ENCODE measurements at regions not wholly inside any gene's neighbourhood (a gene's known extent, or its start where the extent isn't known, plus 50 kb on each side); places are given as distances from the start of the nearest gene placed in this dataset.

DNA sequence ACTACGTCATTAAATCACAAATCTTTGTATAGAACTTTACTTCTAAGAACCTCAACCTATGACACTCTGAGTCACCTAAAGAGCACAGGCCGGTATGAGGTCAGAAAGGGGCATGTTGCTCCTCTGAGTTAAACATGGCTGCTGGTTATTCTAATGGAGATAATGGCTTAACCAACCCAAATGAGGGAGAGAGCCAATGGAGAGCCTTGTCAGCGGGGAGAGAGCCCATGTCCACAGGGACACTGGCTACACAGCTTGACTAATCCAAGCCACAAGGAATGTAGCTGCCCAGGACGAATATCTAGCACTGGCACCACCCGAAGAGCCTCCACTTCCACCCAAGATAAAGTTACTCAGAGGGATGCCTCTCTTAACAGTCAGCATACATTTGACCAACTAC lies 77.0 kb upstream of the STAC start:
- intact Hi-C loops (cut with DNase I; ENCODE audit: low total_unique reads) = no loop called here
- no peak overlapping the region for H3K4me3 ChIP-seq
- no peaks in the 10 kb centered on the region for H3K4me1 ChIP-seq
- no peak overlapping the region for H3K27ac ChIP-seq
- H3K9me3 ChIP-seq = no peaks in the 10 kb centered on the region
- DNase-seq = no peak
- 59 to 88% methylated on average over 1 to 5 of the region's 5 CpGs for WGBS, 2 donors (ENCODE audit: low coverage in 1 of 2)
- in situ Hi-C loops (cut with MboI; ENCODE audit: low pct_ligation_motif_present in 1 of 4, low pct_unique_long_range_greater_than_20kb in 1 of 4, low sequenced_read_pairs in 3 of 4) = no loop called here
- H3K27me3 ChIP-seq = no peaks in the 10 kb centered on the region
- no peaks in the 10 kb centered on the region for H3K36me3 ChIP-seq
- TF ChIP-seq CTCF (IDR thresholded peaks at IDR 0.05) = no peak
- no peak for TF ChIP-seq EP300 (IDR thresholded peaks at IDR 0.05; ENCODE audit: low read depth)
- no peak for TF ChIP-seq POLR2A (IDR thresholded peaks at IDR 0.05)
- TF ChIP-seq POLR2AphosphoS5 (IDR thresholded peaks at IDR 0.05) = no peak

DNA sequence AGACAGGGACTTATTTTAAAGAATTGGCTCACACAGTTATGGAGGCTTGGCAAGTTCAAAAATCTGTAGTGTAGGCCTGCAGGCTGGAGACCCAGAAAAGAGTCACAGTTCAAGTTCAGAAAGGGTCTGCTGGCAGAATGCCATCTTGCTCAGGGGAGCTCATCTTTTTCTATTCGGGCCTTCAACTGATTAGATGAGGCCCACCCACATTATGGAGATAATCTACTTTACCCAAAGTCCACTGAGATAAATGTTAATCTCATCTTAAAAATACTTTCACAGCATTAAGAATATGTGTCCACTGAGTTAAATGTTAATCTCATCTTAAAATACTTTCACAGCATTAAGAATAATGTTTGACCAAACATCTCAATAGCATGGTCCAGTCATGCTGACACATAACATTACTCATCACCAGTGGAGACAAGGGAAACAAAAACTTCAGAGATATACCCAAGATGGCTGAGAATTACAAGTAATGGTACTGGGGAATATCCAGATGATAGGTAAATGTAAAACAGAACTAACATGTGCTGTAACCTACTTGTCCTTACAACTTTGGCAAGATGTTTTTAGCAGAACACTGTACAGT lies 74.3 kb upstream of the STAC start:
- H3K27ac ChIP-seq = no peak overlapping the region
- WGBS, 2 donors (ENCODE audit: low coverage in 1 of 2) = 82 to 86% methylated on average over 1 of the region's 1 CpG
- H3K36me3 ChIP-seq = no peaks in the 10 kb centered on the region
- intact Hi-C loops (cut with DNase I; ENCODE audit: low total_unique reads) = no loop called here
- H3K4me3 ChIP-seq = no peak overlapping the region
- no peaks in the 10 kb centered on the region for H3K4me1 ChIP-seq
- in situ Hi-C loops (cut with MboI; ENCODE audit: low pct_ligation_motif_present in 1 of 4, low pct_unique_long_range_greater_than_20kb in 1 of 4, low sequenced_read_pairs in 3 of 4) = no loop called here
- no peaks in the 10 kb centered on the region for H3K27me3 ChIP-seq
- no peak for TF ChIP-seq POLR2AphosphoS5 (IDR thresholded peaks at IDR 0.05)
- no peak for TF ChIP-seq CTCF (IDR thresholded peaks at IDR 0.05)
- no peak for TF ChIP-seq EP300 (IDR thresholded peaks at IDR 0.05; ENCODE audit: low read depth)
- no peak for TF ChIP-seq POLR2A (IDR thresholded peaks at IDR 0.05)
- no peaks in the 10 kb centered on the region for H3K9me3 ChIP-seq
- no peak for DNase-seq

DNA sequence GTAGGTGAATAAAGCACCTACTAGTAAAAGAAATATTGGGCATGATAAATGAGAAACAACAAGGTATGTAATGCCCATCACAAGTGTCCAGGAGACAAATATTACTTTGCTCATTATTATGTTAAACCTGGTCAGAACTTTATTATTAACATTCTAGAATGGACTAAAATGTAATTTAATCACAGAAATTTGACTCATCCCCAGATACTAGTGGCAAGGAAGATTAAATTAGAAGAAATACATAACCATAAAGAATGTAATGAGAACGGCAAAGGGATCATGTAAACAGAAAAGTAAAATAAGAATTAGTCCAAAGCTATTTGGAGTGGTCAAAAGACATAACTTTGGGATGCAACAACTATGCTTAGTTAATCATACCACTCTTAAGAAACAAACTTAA lies 71.2 kb upstream of the STAC start:
- no peak for DNase-seq
- no peaks in the 10 kb centered on the region for H3K9me3 ChIP-seq
- no peaks in the 10 kb centered on the region for H3K27me3 ChIP-seq
- intact Hi-C loops (cut with DNase I; ENCODE audit: low total_unique reads) (no loop called here), in situ Hi-C loops (cut with MboI; ENCODE audit: low pct_ligation_motif_present in 1 of 4, low pct_unique_long_range_greater_than_20kb in 1 of 4, low sequenced_read_pairs in 3 of 4) (no loop called here)
- H3K4me3 ChIP-seq = no peak overlapping the region
- no peaks in the 10 kb centered on the region for H3K36me3 ChIP-seq
- WGBS, 2 donors (ENCODE audit: low coverage in 1 of 2) = 50 to 65% methylated on average over 1 of the region's 1 CpG
- H3K4me1 ChIP-seq = no peaks in the 10 kb centered on the region
- TF ChIP-seq POLR2AphosphoS5 (IDR thresholded peaks at IDR 0.05) (no peak), EP300 (IDR thresholded peaks at IDR 0.05; ENCODE audit: low read depth) (no peak), POLR2A (IDR thresholded peaks at IDR 0.05) (no peak), CTCF (IDR thresholded peaks at IDR 0.05) (no peak)
- H3K27ac ChIP-seq = no peak overlapping the region

DNA sequence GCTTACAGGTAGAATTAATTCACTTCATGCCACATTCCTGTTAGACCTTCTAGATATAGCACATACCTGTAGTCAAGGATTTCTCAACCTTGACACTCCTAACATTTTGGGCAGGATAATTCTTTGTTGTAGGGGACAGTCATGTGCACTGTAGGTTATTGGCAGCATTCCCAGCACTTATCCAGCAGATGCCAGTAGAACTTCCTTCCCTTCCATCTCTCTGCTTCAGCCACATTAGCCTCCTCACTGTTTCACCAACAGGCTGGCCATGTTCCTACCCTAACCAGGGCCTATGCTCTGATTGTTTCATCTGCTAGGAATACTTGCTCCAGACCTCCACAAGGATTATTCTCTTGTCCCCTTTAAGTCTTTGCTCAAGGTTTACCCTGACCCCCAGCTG lies 68.0 kb upstream of the STAC start:
- H3K9me3 ChIP-seq = no peaks in the 10 kb centered on the region
- no peaks in the 10 kb centered on the region for H3K4me1 ChIP-seq
- no peaks in the 10 kb centered on the region for H3K27me3 ChIP-seq
- in situ Hi-C loops (cut with MboI; ENCODE audit: low pct_ligation_motif_present in 1 of 4, low pct_unique_long_range_greater_than_20kb in 1 of 4, low sequenced_read_pairs in 3 of 4) = no loop called here
- no peak for TF ChIP-seq POLR2A (IDR thresholded peaks at IDR 0.05)
- TF ChIP-seq CTCF (IDR thresholded peaks at IDR 0.05) = no peak
- TF ChIP-seq EP300 (IDR thresholded peaks at IDR 0.05; ENCODE audit: low read depth) = no peak
- TF ChIP-seq POLR2AphosphoS5 (IDR thresholded peaks at IDR 0.05) = no peak
- intact Hi-C loops (cut with DNase I; ENCODE audit: low total_unique reads) = no loop called here
- H3K36me3 ChIP-seq = no peaks in the 10 kb centered on the region
- H3K4me3 ChIP-seq = no peak overlapping the region
- DNase-seq = no peak
- H3K27ac ChIP-seq = no peak overlapping the region

Measured in transverse colon (tissue), 4 donors.